ENCODE measurements at regions not wholly inside any gene's neighbourhood (a gene's known extent, or its start where the extent isn't known, plus 50 kb on each side); places are given as distances from the start of the nearest gene placed in this dataset.
"Not testable (repeated sequence)": the region's sequence is repeated elsewhere in the genome, so short reads cannot be mapped to it uniquely, and the experiment has no call there.

- not testable (repeated sequence) for TF ChIP-seq CTCF (conservative IDR thresholded peaks at IDR 0.05; ENCODE audit: low read depth, low read length); MXI1 (IDR thresholded peaks at IDR 0.05; ENCODE audit: borderline replicate concordance, low read depth, low read length); POLR2A (IDR thresholded peaks at IDR 0.05; ENCODE audit: low read depth, low read length); CEBPB (IDR thresholded peaks at IDR 0.05; ENCODE audit: low read depth, low read length); SMC3 (IDR thresholded peaks at IDR 0.05; ENCODE audit: low read depth, low read length); FOS (IDR thresholded peaks at IDR 0.05; ENCODE audit: low read depth, low read length); RCOR1 (IDR thresholded peaks at IDR 0.05; ENCODE audit: insufficient replicate concordance, low read length); USF2 (IDR thresholded peaks at IDR 0.05; ENCODE audit: low read depth, low read length); ELK1 (IDR thresholded peaks at IDR 0.05; ENCODE audit: borderline replicate concordance, low read depth, low read length)
Observed at GRCh38 chr12:9512695-9513094, 95.0 kb downstream of the KLRB1 start.
